HG03097 (cell line): ENCODE measurements at regions not wholly inside any gene's neighbourhood (a gene's known extent, or its start where the extent isn't known, plus 50 kb on each side); places are given as distances from the start of the nearest gene placed in this dataset.

Source experiments
- ATAC-seq: cut with Tn5 transposase; IDR thresholded peaks from one replicate; pipeline ENCODE4 v1.9.1; 2021; ENCODE audit not compliant: unreplicated experiment, low FRiP score

DNA sequence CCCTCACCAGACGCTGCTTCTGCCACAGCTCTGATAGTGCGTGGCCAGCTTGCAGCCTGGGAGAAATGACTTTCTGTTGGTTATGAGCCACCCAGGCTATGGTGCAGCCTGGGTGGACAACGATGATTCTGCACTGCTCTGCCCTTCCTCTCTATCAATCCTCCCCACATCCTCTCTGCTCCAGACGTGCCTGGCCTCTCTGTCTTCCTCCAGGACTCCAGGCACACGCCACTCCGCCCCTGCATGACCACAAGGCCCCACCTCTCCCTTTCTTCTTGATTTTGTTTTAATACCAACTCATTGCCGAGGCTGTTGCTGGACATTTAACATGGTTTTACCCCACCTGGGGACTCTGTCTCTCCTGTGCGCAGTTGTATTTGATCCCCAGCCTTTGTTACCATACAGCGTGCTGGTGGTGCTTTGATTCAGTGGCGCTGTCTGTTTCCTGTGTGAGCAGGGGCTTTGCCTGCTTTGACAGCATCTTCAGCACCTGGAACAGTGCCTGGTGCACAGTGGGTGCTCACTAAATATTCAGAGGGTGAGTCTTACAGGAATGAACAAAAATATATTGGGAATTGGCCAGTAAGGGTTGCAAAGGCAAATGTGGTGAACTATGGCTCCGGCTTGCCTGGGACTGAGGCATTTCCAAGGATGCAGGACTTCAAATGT, 280.9 kb downstream of the CDH26 start:
- ATAC-seq, result no peak

DNA sequence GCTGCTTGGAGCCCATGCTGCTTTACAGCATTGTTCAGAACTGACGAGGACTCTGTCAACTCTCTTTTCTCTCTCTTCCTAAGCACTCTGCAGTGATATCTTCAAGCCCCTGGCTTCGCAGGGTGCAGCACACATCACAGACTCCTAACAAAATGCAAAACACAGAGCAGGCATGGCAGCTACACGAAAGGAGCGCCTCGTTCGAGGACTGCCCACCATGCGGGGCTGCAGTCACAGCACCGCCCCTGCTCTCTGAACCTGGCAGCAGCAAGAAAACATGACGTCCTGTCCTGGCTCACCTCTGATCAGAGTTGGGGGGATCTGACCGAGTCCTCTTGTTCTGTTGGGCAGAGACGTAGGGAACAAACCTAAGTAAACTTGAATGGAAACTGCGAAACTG, 281.7 kb downstream of the CDH26 start:
- no peak for ATAC-seq

DNA sequence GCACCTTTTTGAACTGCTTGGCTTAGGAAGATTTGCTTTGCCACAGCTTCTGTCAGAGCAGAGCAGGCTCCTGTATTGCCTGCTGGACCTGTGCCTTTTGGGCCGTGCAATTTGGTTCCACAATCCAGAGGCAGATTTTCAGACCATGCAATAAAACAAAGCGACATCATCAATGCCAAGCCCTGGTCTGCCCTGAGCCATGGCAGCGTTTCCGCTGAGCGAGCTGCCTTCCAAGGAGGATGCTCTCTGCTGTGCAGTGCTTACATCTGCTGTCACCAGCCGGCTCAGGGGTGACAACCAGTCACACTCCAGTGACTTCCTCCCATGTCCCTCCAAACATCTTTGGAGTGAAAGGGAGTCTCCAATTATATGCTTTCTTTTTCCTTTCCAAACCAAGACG, 282.2 kb downstream of the CDH26 start:
- ATAC-seq, result no peak

DNA sequence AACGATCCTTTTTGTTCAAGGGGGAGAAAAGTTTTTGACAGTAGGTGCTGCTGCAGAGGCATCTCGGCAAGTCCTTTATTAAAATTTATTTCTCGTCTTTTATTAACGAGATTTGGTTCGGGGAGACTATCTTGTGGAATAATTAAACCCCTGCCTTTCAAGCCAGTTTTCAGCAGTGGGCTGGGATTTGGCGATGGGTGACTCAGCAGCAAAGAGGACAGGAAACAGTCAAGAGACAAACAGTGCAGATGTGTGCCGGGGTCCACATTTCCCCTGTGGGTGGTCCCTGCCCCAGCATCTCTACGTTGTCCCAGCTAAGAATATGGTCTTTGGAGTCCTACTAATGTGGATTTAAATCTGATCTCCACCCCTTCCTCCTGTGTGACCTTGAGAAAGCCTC, 282.8 kb downstream of the CDH26 start:
- no peak for ATAC-seq

DNA sequence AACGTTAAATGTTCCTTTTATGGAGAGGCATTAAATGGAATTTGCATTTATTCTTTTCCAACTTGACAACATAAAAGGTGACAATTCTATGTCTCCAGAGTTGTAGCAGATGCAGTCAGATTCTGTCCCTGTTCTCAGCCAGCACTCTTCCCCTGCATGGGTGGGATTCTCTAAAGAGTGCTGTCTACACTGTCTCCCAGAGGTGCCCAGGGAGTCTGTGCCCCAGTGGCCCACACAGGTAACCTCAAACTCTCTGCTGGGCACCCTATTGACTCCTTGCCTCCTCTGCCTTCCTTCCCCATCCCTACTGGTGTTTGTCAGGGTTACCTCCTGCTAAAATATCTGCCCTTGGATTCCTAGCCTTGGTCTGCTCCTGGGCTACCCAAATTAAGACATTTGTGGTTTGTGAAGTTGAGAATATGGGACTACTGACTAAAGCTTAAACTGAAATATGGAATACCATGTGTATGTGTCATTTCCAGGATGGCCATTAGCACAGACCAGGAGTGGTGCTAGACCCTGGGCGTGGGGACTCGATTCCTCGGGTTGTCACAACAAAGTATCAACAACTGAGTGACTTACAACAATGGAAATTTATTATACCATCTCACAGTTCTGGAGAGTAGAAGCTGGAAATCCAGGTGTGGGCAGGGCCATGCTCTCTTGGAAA, 284.7 kb downstream of the CDH26 start:
- ATAC-seq, result no peak

DNA sequence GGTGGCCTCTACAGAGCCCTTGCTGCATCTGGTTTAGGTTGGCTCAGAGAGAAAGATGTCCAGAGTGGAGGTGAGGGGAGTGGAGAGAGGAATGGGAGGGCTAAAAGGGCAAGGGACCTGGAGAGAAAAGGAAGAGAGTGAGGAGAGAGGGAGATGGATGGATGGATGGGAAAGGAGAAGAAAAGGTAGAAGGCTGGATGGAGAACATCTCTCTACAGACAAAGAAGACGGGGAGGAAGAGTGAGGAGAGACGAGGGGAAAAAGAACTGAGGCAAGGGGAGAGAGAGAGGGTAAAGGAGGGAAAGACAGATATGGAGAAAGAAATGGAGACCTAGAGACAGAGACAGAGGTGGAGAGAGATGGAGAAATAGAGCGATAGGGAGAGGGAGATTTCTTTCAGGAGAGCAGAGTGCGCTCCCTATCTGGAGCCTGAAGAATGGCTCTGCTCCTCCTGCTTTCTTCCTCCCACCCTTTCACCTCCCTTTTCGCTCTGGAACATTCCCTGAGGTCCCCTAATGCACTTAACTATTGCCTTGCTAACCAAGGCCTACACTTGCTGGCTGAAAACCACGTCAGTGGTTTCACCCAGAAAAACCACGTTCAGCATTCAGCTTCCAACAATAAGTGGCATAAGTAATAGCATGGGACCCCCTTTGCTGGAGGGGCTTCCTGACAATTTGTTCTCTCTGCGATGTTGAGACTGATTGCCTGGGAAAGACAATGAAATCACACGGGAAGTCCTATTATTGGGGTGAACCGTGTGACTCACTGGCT, 286.3 kb downstream of the CDH26 start:
- no peak for ATAC-seq

DNA sequence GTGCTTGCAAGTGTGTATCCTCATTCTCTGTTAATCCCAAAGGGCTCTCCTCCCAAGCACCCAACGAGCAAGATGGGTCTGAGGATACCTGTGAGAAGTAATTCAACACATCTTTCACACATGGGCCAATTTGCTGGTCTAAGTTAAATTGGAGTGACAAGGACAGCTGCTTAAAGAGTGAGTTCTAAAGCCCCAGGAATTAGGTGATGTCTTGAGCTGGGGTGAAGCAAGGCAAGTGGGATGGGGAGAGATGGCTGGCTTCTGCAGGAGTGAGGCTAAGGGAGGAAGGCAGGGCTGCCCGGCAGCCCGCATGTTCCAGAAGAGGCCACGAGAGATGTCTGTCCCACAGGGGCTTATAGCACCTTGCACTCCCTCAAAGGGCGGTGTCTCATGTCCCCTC, 288.5 kb downstream of the CDH26 start:
- ATAC-seq, result no peak

DNA sequence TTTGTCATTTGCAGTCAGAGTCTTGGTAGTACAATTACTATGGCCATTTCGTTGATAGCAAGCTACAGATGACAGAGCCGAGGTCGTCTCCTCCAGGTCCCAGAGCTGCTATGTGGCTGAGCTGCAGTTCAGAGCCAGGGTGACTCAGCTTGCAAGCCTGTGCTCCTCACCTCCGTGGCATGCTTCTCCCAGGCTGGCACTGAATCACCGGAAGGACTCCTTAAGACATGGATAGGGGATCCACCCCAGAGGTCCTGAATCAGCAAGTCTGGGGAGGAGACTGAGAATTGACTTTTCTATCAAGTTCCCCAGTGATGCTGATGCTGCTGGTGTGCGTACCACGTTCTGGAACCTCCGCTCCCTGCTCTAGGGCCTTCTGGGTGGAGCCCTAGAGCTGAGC, 291.2 kb downstream of the CDH26 start:
- ATAC-seq, result no peak

DNA sequence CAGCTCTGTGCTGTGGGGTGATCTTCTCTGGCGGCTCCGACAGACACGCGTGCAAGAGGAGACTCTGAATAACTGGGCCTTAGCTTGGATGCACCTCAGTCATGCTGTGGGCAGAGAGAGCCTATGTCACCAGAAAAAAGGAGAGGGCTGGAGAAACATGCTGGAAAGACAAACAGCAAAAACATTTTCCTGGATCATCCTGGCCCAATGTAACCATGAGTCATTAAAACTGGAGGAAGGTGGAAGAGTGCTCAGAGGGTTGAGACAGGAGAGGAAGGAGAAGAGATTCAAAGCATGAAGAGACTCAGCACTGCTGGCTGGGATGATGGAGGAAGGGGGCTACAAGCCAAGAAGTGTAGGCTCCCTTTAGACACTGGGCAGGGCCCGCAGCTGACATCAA, 292.0 kb downstream of the CDH26 start:
- ATAC-seq, result no peak

DNA sequence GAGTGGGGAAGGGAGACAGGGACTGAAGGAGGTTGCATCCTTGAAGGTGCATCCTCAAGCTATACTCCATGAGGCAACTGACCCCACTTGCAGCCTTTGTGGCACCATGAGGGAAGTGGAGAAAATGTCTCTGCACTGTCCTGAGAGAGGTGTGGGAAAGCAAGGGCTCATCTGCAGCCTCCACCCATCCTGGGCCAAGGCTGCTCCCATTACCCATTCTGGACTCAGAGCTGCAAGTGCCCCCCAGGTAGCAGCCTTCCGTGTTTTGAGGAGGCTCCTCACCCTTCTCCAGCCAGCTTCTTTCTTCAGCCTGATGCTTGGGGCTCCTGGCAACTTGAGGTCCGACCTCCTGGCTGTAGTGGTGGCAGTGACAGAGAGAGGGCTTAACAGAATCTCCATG, 294.6 kb downstream of the CDH26 start:
- ATAC-seq, result no peak

DNA sequence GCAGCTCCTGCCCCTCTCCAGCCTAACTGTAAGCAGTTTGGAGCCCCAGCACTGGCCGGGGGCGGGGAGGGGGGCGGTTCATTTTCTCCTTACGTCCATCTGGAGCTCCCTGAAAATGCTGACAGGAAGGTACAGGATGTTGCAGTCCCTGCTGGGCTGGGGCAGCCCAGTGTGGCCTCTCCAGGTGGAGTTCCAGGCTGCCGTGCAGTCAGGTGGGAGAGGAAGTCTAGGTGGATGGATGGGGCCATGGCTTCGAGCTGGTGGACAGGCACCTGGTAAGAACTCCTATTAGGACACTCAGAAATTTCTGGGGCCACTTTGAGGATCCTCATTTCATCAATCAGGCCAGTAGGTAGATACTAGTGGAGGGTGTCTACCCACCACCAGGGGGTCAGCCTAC, 295.2 kb downstream of the CDH26 start:
- no peak for ATAC-seq

DNA sequence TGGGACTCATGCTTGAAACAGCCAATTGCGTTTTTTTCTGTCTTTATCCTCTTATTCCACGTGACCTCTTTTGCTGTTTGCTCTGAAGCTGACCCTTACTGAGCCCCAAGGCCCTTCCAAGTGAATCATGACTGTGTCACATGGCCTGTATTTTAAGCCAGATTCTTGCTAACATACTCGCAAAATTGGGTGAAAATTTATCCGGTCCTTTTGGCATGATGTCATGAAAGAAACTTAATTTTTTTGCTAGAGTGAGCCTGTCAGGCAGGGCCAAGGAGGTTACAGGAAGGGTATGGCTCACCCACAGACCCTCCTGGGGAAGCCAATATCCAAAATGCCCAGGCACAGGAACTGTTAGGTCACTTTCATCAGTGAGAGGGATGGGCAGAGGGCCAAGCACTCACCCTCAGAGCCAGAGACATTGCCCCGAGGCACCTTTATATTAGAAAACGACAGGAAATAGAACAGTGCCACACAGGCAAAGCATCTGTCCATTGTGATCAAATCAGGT, 296.7 kb downstream of the CDH26 start:
- no peak for ATAC-seq

DNA sequence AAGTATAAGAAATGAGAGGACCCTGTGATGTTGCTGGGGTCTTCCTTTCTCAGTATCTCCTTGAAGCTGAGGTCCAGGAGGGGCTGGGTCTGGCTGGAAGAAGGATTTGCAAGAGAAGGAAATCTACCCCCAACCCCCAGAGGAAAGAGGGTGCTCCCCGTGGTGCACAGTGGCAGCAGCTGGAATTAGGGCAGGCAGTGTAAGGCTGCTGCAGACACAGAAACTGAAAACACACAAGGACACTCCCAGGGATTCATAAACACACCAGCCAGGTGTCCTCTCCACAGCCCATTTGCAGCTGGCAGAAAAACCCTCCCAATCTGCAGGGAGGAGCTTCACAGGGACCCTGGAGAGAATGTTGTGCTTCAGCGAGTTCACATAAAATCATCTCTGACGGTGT, 297.2 kb downstream of the CDH26 start:
- ATAC-seq, result no peak

DNA sequence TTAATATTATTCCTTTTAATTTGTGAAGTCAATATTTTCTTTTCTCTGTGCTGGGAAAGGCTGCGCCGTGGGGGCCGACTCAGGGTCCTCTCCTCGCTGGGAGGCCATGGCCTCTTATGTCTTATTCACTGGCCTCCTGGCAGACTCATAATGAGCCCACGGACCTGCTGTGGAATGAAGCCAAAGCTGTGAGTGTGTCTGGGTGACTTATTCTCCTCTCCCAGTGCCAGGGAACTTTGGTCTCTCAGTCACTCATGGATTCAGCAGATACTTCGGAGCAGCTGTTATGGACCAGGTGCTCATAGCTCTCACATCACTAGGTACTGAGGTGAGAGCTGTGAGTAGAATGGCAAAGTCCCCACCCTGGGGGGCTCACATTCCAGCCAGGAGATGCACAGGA, 297.6 kb downstream of the CDH26 start:
- no peak for ATAC-seq

DNA sequence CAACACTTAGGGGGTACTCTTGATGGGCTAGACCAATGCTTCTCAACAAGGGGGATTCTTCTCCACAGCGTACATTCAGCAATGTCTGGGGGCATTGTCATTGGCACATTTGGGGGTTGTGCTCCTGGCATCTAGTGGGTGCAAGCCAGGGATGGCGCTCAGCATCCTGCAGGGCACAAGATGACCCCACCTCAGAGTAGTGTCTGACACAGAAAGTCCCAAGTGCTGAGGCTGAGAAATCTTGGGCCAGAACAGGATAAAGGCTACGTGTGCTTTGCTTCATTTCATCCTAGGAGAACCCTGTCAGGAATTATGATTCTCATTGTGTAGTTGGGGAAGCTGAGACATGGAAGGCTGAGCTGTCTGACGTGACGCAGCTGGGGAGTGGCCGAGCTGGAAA, 298.6 kb downstream of the CDH26 start:
- no peak for ATAC-seq

DNA sequence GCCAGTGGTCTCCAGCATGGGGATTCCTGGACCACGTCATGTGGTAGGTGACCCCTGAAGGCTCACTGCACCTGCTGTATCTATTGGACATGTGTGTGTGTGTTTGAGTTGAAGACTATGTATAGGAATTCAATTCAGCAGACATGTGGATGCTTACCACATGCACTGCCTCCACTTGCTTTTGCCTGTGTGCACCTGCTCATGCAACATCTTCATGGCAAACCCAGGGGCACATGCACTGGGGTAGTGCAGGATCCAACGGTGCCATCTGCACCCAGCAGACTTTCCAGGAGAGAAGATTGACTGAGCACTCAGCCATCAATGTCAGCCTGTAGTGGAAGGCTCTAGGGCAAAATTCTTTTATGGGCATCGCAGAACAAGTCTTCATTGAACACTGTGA, 299.4 kb downstream of the CDH26 start:
- ATAC-seq, result no peak

DNA sequence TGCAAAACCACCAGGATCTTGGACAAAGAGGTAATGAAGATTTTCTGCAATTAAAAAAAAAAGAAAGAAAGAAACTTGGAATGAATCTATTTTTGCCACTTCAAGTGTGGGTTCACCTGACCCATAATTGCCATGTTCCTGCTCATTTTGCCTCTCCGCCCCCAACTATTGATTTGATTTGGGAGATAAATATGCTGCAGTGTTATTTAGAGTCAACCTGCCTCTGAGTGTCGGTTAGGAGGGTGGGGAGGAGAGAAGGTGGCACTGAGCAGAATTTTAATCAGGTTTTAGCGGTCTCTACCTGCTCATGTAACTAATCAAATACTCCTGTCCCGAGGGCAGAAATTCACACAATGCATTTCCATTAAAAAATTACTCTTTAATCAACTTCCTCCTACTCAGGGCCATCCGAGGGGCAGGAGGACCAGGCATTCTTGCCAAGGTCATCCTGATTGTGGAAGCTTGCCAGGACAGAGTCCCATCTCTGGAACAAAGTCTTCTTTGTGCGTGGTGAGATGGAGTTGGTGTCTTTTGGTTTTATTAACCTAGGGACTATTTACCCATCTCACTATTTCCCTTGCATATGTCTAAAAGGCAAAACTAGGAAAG, 300.1 kb downstream of the CDH26 start:
- ATAC-seq, result no peak

DNA sequence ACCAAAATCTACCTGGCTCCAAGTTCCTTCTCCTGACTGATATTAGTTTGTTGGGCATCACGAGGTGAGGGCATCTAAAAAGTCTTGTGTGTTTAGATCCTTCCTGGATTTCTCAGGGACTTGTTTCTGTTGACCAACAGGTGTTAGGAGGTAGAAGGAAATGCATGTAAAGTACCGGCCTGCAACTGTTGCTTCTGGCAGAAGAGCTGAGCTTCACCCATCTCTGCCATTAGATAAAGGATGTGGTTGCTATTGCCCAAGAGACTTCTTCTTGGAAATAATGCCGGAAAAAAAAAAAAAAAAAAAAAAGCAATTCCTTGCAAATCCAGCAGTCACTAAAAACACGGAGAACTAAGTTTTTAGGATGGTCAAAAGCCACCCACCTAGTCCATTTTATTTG, 303.1 kb downstream of the CDH26 start:
- ATAC-seq, result no peak

DNA sequence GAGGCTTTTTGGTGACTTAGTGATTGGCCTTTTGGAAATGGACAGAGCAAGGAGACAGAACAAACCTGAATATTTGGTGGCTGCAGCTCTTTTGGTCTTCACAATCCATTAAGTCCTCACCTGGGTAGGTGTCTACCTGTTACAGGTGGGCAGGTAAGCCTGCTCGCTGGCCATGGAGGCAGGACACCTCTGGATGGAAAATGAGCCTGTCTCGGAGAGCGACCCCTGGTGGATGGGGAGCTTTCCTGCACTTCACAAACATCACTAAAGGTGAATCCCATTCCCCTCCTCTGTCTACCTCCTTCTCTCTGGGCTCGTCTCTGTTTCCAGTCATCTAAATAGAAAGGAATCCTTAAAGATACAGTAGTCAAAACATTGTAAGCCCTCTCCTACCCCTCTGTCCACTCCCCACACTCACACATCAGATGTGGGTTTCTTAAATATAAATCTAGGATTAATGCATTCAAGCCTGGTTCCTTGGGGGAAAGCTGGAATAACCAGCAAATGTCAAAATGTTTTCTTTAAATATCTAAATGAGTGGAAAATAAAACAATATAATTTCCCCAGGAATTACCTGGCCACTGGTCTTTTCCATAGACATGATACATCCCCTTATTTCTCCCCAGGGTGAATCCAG, 304.9 kb downstream of the CDH26 start:
- no peak for ATAC-seq

DNA sequence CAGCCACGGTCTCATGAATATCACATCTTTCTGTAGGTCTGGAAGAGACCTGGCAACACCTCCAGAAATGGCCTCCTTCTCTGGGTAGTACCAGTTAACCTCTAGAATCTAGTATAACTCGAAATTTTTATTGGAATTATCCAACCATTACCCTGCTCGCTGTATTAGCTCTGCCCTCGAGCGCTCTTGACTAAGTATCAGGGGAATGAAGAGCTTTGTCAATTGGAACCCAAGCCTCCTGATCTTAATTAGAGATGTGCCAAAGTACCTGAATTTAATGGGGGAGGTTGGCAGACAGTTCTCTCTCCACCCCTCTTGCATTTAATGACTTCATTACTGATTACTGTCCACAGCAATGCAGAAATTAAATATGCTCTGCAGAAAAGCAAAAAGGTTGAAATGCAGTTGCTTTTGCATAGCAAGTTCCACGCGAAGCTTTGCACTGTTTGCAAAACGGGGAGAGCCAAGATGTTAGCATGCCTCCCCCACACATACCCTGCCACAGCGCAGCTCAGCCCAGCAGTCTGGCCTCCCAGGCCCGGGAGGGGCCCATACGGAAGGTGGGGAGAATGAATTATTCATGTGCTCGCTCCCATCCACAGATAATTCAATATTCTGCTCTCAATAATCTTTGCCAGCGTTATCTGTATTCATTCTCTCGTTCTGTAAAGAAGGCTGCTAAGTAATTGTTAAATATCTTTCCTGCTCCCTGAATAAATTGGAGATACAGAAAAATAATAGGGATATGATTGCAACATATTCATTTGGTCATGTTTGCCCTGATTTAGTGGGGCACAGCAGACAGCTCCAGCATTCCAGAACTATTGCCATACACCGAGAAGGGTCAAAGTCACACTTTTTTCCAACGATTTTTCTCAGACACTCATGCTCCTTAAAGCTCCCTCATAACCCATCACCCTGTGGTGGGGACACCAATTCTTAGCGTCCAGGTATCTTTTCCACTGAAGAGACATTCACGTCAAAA, 305.8 kb downstream of the CDH26 start:
- ATAC-seq, result no peak
